ENCODE measurements at regions not wholly inside any gene's neighbourhood (a gene's known extent, or its start where the extent isn't known, plus 50 kb on each side); places are given as distances from the start of the nearest gene placed in this dataset.

DNA sequence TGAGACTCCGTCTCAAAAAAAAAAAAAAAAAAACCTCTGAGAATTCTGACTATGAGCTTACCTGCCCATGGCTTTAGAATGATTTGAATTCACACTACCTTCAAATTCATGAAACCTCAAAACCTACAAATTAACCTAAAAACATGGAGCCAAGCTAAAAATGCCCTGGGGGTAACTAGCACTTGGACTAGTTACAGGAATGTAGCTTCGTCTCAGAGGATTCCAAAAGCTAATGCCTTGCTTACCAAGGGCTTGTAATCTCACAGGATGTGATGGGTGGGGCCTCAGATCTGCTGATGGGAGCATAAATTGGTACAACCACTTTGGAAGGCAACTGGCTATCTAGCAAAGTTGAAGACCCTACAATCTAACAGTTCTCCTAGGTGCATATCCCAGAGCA, 79.4 kb upstream of the SPRY1 start:
- TF ChIP-seq EZH2 (IDR thresholded peaks at IDR 0.05; ENCODE audit: borderline replicate concordance, low read depth, low read length, poor library complexity, severe bottlenecking) (no peak), CTCF (conservative IDR thresholded peaks at IDR 0.05; ENCODE audit: low read depth, low read length) (no peak)

Measured in A673 (cell line).